ENCODE measurements at regions not wholly inside any gene's neighbourhood (a gene's known extent, or its start where the extent isn't known, plus 50 kb on each side); places are given as distances from the start of the nearest gene placed in this dataset.

- H3K36me3 ChIP-seq (ENCODE audit: control insufficient read depth in 4 of 4, insufficient read depth in 3 of 4, low read depth in 1 of 4, low read length in 3 of 4): no peaks in the 10 kb centered on the region
- TF ChIP-seq, protein P1, sequence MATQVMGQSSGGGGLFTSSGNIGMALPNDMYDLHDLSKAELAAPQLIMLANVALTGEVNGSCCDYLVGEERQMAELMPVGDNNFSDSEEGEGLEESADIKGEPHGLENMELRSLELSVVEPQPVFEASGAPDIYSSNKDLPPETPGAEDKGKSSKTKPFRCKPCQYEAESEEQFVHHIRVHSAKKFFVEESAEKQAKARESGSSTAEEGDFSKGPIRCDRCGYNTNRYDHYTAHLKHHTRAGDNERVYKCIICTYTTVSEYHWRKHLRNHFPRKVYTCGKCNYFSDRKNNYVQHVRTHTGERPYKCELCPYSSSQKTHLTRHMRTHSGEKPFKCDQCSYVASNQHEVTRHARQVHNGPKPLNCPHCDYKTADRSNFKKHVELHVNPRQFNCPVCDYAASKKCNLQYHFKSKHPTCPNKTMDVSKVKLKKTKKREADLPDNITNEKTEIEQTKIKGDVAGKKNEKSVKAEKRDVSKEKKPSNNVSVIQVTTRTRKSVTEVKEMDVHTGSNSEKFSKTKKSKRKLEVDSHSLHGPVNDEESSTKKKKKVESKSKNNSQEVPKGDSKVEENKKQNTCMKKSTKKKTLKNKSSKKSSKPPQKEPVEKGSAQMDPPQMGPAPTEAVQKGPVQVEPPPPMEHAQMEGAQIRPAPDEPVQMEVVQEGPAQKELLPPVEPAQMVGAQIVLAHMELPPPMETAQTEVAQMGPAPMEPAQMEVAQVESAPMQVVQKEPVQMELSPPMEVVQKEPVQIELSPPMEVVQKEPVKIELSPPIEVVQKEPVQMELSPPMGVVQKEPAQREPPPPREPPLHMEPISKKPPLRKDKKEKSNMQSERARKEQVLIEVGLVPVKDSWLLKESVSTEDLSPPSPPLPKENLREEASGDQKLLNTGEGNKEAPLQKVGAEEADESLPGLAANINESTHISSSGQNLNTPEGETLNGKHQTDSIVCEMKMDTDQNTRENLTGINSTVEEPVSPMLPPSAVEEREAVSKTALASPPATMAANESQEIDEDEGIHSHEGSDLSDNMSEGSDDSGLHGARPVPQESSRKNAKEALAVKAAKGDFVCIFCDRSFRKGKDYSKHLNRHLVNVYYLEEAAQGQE (IDR thresholded peaks at IDR 0.05): no peak
- TF ChIP-seq MAX (IDR thresholded peaks at IDR 0.05): no peak
- no peak for TF ChIP-seq SP1 (IDR thresholded peaks at IDR 0.05)
- no peak for TF ChIP-seq HNF4A (conservative IDR thresholded peaks at IDR 0.05)
- TF ChIP-seq RXRA (IDR thresholded peaks at IDR 0.05): no peak
- no peak for TF ChIP-seq JUND (IDR thresholded peaks at IDR 0.05)
- no peak for TF ChIP-seq HNF4G (IDR thresholded peaks at IDR 0.05)
- TF ChIP-seq TAF1 (conservative IDR thresholded peaks at IDR 0.05): no peak
- 42% methylated on average over 9 of the region's 9 CpGs for WGBS
- no peak overlapping the region for H3K9ac ChIP-seq (ENCODE audit: low read depth in 1 of 2, low read length in 2 of 2)
- H3K27me3 ChIP-seq (ENCODE audit: control insufficient read depth in 4 of 4, insufficient read depth in 4 of 4, low read length in 3 of 4): peaks cover 0 to 7% (median 1%) of the 10 kb centered on the region in 4 donors
- DNase-seq (ENCODE audit: low spot score): no peak
- no peaks in the 10 kb centered on the region for H3K4me1 ChIP-seq (ENCODE audit: control insufficient read depth in 4 of 4, insufficient read depth in 4 of 4, low read length in 3 of 4)
- no peak overlapping the region for H3K4me3 ChIP-seq (ENCODE audit: low read depth in 1 of 3, low read length in 3 of 3)
- no peak overlapping the region for H3K27ac ChIP-seq (ENCODE audit: low read depth in 1 of 2, low read length in 2 of 2)
- H3K9me3 ChIP-seq (ENCODE audit: control insufficient read depth in 4 of 4, low read length in 3 of 4): no peaks in the 10 kb centered on the region
Observed at GRCh38 chr19:31424861-31425620, 75.8 kb upstream of the TSHZ3 start.

- Histone ChIP-seq H3K4me3 (ENCODE audit: low read depth in 1 of 3, low read length in 3 of 3) (no peak overlapping the region), H3K27me3 (ENCODE audit: control insufficient read depth in 4 of 4, insufficient read depth in 4 of 4, low read length in 3 of 4) (peaks cover 0 to 6% (median 0%) of the 10 kb centered on the region in 4 donors), H3K9me3 (ENCODE audit: control insufficient read depth in 4 of 4, low read length in 3 of 4) (no peaks in the 10 kb centered on the region), H3K9ac (ENCODE audit: low read depth in 1 of 2, low read length in 2 of 2) (no peak overlapping the region), H3K4me1 (ENCODE audit: control insufficient read depth in 4 of 4, insufficient read depth in 4 of 4, low read length in 3 of 4) (no peaks in the 10 kb centered on the region), H3K27ac (ENCODE audit: low read depth in 1 of 2, low read length in 2 of 2) (no peak overlapping the region), H3K36me3 (ENCODE audit: control insufficient read depth in 4 of 4, insufficient read depth in 3 of 4, low read depth in 1 of 4, low read length in 3 of 4) (no peaks in the 10 kb centered on the region)
- DNase-seq (ENCODE audit: low spot score): no peak
- WGBS: 76% methylated on average over 1 of the region's 1 CpG
- TF ChIP-seq SP1 (IDR thresholded peaks at IDR 0.05) (no peak), GABPA (IDR thresholded peaks at IDR 0.05 in 1 of 2, conservative IDR thresholded peaks at IDR 0.05 in 1 of 2) (no peak), RAD21 (IDR thresholded peaks at IDR 0.05) (no peak), FOXA2 (IDR thresholded peaks at IDR 0.05) (no peak), MAX (IDR thresholded peaks at IDR 0.05) (no peak), ZBTB33 (IDR thresholded peaks at IDR 0.05) (no peak), HNF4A (conservative IDR thresholded peaks at IDR 0.05) (no peak), TAF1 (conservative IDR thresholded peaks at IDR 0.05) (no peak), FOXA1 (IDR thresholded peaks at IDR 0.05) (no peak), CTCF (IDR thresholded peaks at IDR 0.05; ENCODE audit: low read depth, low read length, missing input control) (no peak), NR2F2 (IDR thresholded peaks at IDR 0.05) (no peak), YY1 (IDR thresholded peaks at IDR 0.05) (no peak), HNF4G (IDR thresholded peaks at IDR 0.05) (no peak), RXRA (IDR thresholded peaks at IDR 0.05) (no peak)
- TF ChIP-seq, protein P1 (IDR thresholded peaks at IDR 0.05): no peak
- TF ChIP-seq, protein P2, sequence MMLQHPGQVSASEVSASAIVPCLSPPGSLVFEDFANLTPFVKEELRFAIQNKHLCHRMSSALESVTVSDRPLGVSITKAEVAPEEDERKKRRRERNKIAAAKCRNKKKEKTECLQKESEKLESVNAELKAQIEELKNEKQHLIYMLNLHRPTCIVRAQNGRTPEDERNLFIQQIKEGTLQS (IDR thresholded peaks at IDR 0.05): no peak
Observed at GRCh38 chr19:31427857-31428256, 78.6 kb upstream of the TSHZ3 start.
